GM21360 (cell line): ENCODE measurements at regions not wholly inside any gene's neighbourhood (a gene's known extent, or its start where the extent isn't known, plus 50 kb on each side); places are given as distances from the start of the nearest gene placed in this dataset.

ENCODE experiments used
- ATAC-seq: cut with Tn5 transposase; IDR thresholded peaks from one replicate; pipeline ENCODE4 v1.9.1; 2021; ENCODE audit warnings: mild to moderate bottlenecking, moderate library complexity; ENCODE audit not compliant: unreplicated experiment

DNA sequence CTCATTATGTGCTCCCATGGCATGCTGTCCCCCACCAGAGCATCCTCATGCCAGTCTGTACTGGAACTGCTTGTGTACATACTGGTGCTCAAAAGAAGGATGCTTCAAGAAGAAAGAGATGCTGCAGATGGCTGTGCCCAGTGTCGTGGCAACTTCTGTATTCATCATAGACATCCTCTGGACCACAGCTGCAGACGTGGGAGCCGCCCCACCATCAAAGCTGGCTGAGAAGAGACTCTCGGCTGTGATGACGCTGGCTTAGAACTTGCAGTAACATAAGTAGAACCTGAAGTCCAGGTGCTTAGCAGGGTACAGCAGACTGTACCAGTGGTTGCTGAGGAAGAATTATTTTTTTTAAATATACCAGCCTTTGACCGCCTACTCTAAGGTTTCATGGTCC, 112.6 kb upstream of the ARHGAP5 start:
- ATAC-seq = no peak

GRCh38 chr14:31965071-31965734, 111.9 kb upstream of the ARHGAP5 start:
- no peak for ATAC-seq

DNA sequence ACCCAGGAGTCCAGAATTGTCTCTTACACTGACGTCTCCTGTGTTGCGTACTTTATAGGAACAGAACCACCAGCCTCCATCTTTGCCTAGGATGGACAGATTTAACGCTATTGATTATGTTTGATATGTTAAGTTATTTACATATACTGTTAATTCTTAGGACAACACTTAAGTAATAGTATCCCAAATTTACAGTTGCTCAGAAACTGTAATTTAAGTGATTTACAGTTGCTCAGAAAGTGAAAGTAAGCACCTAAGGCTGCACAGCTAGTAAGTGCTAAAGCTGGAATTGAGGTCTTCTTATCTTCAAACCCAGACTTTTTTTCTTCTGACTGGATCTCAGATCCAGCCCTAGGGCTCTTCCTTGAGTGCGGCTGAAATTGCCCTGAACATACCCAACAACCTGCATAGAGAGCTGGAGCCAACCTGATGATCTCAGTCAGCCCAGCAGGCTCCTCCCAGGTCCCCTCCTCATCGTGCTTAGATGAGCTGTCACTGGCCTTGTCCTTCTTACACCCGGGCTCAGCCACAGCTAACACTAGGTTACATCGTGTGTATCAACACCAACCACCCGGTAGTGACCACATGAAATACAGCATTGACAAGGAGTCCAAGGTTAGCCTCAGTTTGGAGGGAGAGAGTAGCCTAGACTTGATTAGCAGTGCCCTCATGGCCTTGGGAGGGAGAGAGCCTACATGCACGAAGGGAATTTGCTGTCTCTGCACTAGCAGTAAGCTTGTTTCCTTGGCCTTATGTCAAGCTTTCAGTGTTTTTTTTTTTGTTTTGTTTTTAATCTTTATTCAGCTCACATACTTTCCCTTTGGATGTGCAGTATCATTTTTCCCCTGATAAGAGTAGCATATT, 111.1 kb upstream of the ARHGAP5 start:
- no peak for ATAC-seq

DNA sequence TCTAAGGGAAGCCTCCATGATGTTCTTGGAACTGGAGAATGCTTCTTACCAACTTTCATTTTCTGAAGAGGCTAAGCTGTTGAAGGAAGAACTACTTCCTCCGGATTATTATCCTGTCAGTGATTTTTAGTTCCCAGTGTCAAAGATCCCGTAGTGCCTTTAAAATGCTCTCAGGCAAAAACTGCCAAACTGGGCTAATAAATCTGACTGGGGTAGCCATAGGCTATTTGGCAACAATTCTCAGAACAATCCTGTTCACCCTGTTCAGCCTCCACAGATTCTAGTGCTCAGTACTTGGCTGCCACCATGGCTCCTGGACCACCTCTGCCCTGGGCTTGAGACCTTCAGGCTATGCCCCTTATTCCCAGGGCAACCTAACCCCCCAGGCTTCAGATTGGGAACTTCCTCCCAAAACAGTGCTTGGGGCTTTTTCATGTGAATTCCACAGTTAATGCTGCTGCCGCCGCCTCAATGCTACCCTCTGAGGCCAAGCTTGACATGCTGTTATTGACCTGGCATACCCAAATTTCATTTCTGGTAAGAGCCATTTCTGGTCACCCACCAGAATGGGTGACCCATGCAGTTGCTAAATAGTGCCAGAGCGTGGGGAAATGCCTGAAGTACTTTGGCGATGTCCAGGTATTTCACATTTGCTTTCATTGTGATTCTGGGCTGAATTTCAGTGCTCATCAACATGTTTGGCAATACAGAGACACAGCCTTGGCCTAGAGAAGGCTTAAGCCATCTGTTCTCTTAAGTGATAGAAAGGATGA, 110.0 kb upstream of the ARHGAP5 start:
- no peak for ATAC-seq

DNA sequence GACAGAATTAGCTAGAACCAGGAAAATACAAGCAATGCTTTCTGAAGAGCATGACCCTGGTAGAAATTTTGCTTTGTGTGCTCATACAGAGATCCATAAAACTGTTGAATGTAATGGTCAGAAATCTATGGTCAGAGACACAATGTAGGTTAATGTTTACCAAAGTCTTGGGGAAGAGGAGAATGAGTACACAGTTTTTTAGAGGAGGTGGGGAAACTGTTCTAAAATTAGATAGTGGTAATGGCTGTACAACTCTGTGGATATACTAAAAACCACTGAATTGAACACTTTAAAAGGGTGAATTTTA, 109.5 kb upstream of the ARHGAP5 start:
- ATAC-seq = no peak

DNA sequence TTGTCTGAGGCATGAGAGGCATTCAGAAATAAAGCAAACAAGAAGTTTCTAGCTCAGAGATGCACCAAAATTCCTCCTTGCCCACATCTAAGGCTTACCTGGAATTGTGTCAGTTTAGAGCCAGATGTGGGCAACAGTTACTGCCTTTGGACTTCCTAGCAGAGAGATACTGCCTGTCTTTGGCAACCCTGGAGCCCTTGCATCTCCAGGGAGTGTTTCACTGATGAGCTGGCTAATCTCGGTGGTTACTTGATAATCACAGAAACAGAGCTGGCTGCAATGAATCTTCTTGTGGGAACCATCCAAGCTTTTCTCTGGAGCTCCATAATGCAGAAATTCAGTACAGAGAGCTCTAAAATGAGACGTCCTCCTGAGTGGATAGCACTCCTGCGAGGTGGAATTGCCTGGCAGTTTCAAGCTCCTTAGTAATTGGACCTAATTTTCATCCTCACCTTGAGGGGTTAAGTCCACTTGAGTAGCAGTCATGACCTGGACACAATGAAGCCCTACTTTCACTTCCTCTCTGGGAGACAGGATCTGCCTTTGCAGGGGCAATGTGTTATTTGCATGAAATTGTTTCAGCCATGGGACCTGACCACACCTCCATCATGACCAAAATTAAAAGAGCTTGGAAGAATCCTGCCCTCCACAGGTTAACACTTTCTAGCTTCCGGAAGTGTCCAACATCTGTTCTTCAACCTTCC, 108.8 kb upstream of the ARHGAP5 start:
- no peak for ATAC-seq

DNA sequence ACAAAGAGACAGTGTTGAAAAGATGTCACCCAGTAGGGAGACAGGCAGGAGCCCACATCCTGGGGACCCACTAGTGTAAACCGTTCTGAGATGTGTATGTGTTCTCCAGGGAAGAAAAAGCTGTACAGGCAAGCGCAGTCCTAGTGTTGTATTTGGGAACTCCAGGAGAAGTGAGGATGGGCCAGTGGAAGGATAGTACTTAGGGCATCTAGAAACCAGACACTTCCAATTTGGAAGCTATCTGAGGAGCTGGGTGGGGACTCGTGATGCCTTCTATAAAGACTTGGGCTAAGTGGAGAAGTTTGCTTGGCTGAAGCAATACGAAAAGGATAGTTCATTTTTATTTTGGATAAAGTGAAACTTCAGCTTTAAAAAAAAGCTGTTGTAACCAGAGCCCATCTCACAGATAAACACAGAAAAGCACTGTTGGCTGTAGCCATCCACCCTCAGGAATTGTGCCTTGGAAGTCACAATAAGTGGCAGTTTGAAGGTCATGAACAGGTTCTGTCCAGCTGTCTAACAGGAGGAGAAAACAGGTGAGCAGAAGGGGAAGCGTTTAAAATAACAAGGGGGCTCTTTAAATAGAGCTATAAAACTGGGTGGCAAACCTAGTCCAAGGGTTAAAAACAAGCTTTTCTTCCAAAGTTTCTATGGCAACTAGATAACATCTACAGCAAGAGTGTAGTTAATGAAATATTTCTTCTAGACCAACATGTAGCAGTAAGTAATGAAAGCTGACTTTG, 108.0 kb upstream of the ARHGAP5 start:
- ATAC-seq = no peak

DNA sequence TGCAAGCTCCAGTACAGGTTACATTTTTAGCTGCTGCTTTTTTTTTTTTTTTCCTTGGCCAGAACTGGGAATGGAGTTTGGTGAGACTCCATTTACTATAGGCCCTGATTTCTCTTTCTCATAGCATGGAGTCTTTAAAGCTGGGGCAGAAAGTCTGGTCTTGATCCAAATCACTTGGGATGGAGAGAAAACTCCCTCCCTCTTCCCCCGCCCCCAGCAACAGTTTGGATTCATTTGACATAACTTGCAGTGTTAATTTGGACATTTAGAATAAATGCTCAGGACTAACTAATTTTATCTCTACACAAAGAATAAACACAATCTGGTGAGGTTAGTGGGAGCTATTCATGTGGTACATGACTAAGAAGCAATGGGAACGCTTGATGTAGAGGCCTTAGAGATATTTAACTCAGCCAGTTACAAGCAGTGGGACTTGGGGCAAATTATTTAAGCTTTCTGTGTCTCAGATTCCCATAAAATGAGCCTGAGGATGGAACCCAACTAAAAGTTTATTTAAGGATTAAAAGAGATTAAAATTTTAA, 107.3 kb upstream of the ARHGAP5 start:
- no peak for ATAC-seq

GRCh38 chr14:31970744-31971143, 106.4 kb upstream of the ARHGAP5 start:
- ATAC-seq = no peak

DNA sequence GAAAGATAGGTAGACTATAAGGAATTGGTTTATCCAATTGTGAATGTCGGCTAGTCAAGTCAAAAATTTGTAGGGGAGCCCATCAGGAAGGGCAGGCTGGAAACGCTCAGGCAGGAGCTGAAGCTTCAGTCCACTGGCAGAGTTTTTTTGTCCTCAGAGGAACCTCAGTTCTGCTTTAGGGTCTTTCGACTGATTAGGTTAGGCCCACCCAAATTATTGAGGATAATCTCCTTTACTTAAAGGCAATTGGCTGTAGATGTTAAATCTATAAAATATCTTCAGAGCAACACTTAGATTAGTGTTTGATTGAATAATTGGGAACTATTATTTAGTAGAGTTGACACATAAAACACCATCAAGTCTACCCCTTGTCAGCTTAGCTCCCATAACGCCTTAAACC, 105.5 kb upstream of the ARHGAP5 start:
- no peak for ATAC-seq

DNA sequence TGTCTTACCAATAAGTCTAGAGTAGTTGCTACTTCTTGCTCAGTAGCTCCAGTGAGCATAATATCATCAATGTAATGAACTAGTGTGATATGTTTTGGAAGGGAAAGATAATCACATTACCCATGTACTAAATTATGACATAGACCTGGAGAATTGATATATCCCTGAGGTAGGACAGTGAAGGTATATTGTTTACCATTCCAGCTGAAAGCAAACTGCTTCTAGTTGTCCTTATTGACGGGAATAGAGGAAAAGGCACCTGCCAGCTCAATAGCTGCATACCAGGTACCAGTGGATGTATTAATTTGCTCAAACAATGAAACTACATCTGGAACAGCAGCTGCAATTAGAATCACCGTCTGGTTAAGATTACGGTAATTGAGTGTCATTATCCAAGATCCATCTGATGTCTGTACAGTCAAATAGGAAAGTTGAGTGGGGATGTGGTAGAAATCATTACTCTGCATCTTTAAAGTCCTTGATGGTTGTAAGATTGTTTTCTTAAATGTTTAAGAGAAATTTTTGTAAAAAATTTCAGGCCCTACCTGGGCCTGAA, 100.0 kb upstream of the ARHGAP5 start:
- no peak for ATAC-seq

GRCh38 chr14:31978423-31978822, 98.7 kb upstream of the ARHGAP5 start:
- no peak for ATAC-seq

DNA sequence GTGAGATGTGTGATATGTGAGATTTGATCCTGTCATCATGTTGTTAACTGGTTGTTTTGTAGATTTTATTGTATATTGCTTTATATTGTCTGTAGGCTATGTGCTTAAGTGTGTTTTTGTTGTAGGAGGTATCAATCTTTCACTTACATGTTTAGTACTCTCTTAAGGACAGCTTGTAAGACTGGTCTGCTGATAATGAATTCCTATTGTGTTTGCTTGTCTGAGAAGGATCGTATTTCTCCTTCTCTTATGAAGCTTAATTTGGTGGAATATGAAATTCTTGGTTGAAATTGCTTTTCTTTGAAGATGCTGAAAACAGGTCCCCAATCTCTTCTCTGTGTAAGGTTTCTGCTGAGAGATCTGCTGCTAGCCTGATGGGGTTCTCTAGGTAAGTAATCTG, 94.5 kb upstream of the ARHGAP5 start:
- ATAC-seq = no peak

DNA sequence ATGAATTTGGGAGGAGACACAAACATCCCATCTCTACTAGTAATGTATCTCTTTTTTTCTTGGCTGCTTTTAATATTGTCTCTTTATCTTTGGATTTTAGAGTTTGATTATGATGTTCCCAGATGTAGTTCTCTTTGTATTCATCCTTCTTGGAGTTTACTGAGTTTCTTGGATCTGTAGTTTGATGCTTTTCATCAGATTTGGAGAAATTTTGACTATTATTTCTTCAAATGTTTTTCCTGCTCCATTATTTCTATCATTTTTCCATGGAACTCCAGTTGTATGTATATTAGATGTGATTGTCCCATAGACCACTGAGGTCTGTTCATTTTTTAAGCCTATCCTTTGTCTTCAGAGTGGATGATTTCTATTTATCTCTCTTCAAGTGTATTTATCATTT, 90.7 kb upstream of the ARHGAP5 start:
- ATAC-seq = no peak

- no peak for ATAC-seq
These were observed 89.4 kb upstream of the ARHGAP5 start for GRCh38 chr14:31987721-31988120.

GRCh38 chr14:31988244-31988643, 88.9 kb upstream of the ARHGAP5 start:
- no peak for ATAC-seq

- ATAC-seq = no peak
These were observed 86.8 kb upstream of the ARHGAP5 start for GRCh38 chr14:31990183-31990857.

DNA sequence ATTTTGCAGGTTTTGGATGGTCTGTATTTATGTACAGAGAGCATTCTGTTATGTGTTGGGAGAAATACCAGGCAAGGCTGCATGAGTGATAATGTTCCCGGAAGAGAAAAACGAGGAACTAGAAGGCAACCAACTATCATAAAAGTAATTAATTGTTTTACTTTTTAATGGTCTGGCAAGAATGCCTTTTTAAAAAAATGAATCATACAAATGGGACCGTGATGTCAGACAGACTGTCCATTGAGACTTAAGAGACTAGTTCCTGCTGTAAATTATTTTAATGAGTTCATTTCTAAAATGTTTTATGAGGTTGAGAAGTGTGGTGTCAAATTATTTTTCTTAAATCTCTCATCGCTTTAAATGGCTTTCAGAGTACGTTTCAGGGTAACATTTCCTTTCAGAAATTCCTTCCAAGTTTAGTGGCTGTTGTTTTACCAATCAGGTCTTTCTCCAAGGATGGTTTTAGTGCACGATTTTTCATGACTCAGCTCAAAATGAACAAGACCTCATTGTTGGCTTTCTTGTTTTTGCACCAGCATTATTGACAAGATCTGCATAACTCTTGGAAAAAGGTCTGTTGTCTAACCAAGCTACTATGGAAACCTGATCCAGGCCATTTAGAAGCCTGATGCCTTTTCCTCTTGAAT, 86.1 kb upstream of the ARHGAP5 start:
- ATAC-seq = no peak

GRCh38 chr14:31992011-31992447, 85.1 kb upstream of the ARHGAP5 start:
- ATAC-seq = no peak
